ENCODE measurements at regions not wholly inside any gene's neighbourhood (a gene's known extent, or its start where the extent isn't known, plus 50 kb on each side); places are given as distances from the start of the nearest gene placed in this dataset.

GRCh38 chr3:176867681-176868663 is 329.3 kb downstream of the TBL1XR1 start:
- Histone ChIP-seq H3K4me3 (no peak overlapping the region), H3K9me3 (no peaks in the 10 kb centered on the region), H3K36me3 (no peaks in the 10 kb centered on the region), H3K4me1 (no peaks in the 10 kb centered on the region), H3K27me3 (no peaks in the 10 kb centered on the region), H3K27ac (no peak overlapping the region)
- WGBS, 2 donors (ENCODE audit: low coverage in 1 of 2) = 56 to 100% methylated on average over 2 to 4 of the region's 7 CpGs
- no peak for TF ChIP-seq EP300 (IDR thresholded peaks at IDR 0.05)
- TF ChIP-seq POLR2AphosphoS5 (IDR thresholded peaks at IDR 0.05) = no peak
- no peak for TF ChIP-seq POLR2A (IDR thresholded peaks at IDR 0.05)
- TF ChIP-seq, protein P1, sequence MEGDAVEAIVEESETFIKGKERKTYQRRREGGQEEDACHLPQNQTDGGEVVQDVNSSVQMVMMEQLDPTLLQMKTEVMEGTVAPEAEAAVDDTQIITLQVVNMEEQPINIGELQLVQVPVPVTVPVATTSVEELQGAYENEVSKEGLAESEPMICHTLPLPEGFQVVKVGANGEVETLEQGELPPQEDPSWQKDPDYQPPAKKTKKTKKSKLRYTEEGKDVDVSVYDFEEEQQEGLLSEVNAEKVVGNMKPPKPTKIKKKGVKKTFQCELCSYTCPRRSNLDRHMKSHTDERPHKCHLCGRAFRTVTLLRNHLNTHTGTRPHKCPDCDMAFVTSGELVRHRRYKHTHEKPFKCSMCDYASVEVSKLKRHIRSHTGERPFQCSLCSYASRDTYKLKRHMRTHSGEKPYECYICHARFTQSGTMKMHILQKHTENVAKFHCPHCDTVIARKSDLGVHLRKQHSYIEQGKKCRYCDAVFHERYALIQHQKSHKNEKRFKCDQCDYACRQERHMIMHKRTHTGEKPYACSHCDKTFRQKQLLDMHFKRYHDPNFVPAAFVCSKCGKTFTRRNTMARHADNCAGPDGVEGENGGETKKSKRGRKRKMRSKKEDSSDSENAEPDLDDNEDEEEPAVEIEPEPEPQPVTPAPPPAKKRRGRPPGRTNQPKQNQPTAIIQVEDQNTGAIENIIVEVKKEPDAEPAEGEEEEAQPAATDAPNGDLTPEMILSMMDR (IDR thresholded peaks at IDR 0.05) = no peak
- no peak for ATAC-seq

DNA sequence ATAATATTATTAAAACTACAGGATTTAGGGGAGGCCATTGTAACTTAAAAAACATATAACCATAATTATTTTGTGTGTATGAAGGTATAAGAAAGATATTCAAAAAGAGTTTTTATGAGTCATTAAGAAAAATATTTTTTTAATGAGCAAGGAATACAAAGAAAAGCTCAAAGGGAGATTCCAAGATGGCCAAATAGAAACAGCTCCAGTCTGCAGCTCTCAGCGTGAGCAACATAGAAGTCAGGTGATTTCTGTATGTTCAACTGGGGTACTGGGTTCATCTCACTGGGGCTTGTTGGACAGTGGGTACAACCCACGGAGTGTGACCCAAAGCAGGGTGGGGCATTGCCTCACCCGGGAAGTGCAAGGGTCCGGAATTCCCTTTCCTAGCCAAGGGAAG is 336.1 kb downstream of the TBL1XR1 start:
- Histone ChIP-seq H3K4me3 (no peak overlapping the region), H3K9me3 (no peaks in the 10 kb centered on the region), H3K36me3 (no peaks in the 10 kb centered on the region), H3K27me3 (no peaks in the 10 kb centered on the region), H3K27ac (no peak overlapping the region), H3K4me1 (no peaks in the 10 kb centered on the region)
- 90 to 96% methylated on average over 1 to 3 of the region's 4 CpGs for WGBS, 2 donors (ENCODE audit: low coverage in 1 of 2)
- no peak for ATAC-seq
- TF ChIP-seq POLR2A (IDR thresholded peaks at IDR 0.05) = no peak
- no peak for TF ChIP-seq POLR2AphosphoS5 (IDR thresholded peaks at IDR 0.05)
- TF ChIP-seq EP300 (IDR thresholded peaks at IDR 0.05) = no peak

DNA sequence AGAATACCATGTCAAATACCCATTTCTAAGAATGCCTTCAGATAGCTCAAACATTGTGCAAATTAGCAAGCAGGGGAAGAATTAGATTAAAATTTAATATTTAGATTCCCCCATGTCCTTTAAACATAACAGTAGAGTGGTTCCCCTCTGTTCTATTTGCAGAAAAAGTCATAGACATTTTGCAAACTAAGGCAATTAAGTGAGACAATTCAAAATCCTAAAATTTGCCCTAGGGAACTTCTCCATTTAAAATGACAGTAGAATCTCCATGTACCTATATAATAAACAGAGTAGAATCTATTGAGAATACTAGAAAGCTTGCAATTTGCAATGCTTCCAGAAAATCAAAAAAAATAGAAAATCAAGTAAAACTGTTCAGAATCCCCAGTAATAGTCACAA is 340.6 kb downstream of the TBL1XR1 start:
- H3K4me1 ChIP-seq = peaks cover 0 to 5% (median 0%) of the 10 kb centered on the region in 3 donors
- no peaks in the 10 kb centered on the region for H3K27me3 ChIP-seq
- H3K36me3 ChIP-seq = no peaks in the 10 kb centered on the region
- no peak overlapping the region for H3K27ac ChIP-seq
- TF ChIP-seq POLR2A (IDR thresholded peaks at IDR 0.05) (no peak), POLR2AphosphoS5 (IDR thresholded peaks at IDR 0.05) (no peak), EP300 (IDR thresholded peaks at IDR 0.05) (no peak)
- TF ChIP-seq, protein P1 (IDR thresholded peaks at IDR 0.05) = no peak
- no peaks in the 10 kb centered on the region for H3K9me3 ChIP-seq
- no peak overlapping the region for H3K4me3 ChIP-seq
- ATAC-seq = no peak

DNA sequence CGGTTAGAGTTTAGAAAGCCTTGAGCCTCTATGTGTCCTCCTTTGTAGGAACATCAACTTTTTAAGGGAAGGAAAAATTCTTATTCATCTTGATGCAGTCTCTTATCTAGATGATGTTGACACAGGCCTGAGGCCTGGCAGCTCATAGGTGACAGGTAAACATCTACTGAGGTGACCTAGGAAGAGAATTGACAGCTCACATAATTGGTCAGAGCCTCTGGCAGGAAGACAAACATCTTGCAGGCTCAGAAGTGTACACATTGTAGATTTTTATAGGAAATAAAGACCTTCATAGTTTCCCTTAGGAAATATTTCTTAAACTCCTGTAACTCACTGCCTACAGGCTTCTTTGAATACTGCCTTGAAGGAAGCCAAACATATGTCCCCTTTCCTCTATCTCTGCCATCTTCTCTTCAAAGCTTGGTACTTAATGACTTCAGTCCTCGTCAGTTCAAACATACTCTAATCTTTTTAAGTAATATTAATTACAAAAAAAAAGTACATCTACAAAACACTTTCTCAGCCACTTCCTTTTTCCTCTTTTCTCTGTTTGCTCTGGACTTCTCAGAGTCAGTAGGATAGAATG is 341.3 kb downstream of the TBL1XR1 start:
- no peaks in the 10 kb centered on the region for H3K27me3 ChIP-seq
- ATAC-seq = no peak
- no peak overlapping the region for H3K27ac ChIP-seq
- no peak for TF ChIP-seq POLR2AphosphoS5 (IDR thresholded peaks at IDR 0.05)
- TF ChIP-seq, protein P1 (IDR thresholded peaks at IDR 0.05) = no peak
- no peak for TF ChIP-seq POLR2A (IDR thresholded peaks at IDR 0.05)
- TF ChIP-seq EP300 (IDR thresholded peaks at IDR 0.05) = no peak
- H3K36me3 ChIP-seq = no peaks in the 10 kb centered on the region
- WGBS, 2 donors (ENCODE audit: low coverage in 1 of 2) = 47 to 69% methylated on average over 2 of the region's 2 CpGs
- H3K4me1 ChIP-seq = peaks cover 0 to 5% (median 0%) of the 10 kb centered on the region in 3 donors
- no peak overlapping the region for H3K4me3 ChIP-seq
- no peaks in the 10 kb centered on the region for H3K9me3 ChIP-seq

DNA sequence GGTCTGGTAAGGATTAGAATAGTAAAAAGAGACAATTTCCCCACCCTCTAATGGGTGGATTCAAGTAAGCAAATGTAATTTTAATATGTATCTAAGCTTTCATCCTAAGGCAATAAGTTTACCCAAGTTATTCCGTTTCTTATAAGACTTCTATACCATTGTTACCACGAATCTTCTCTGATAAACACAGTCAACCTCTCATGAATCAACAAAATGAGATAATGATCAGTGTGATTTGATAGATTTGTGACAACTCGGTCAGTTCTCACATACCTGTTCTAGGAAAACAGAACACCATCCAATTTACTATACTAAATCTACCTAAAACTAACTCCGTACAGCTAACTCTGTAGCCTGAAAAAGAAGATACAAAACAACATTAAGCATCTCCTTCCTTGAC is 342.1 kb downstream of the TBL1XR1 start:
- Histone ChIP-seq H3K4me1 (peaks cover 0 to 5% (median 0%) of the 10 kb centered on the region in 3 donors), H3K27ac (no peak overlapping the region), H3K9me3 (no peaks in the 10 kb centered on the region), H3K36me3 (no peaks in the 10 kb centered on the region), H3K27me3 (no peaks in the 10 kb centered on the region), H3K4me3 (no peak overlapping the region)
- 69 to 87% methylated on average over 3 to 4 of the region's 4 CpGs for WGBS, 2 donors (ENCODE audit: low coverage in 1 of 2)
- no peak for ATAC-seq
- no peak for TF ChIP-seq POLR2A (IDR thresholded peaks at IDR 0.05)
- TF ChIP-seq POLR2AphosphoS5 (IDR thresholded peaks at IDR 0.05) = no peak

All from gastroesophageal sphincter (tissue), 4 donors.